Spleen (tissue), 7 donors: ENCODE measurements at regions not wholly inside any gene's neighbourhood (a gene's known extent, or its start where the extent isn't known, plus 50 kb on each side); places are given as distances from the start of the nearest gene placed in this dataset.

Experiments
- CTCF ChIP-seq, 11 experiments: fragments of 200-600 bp in 7 of 11; fragments of 450-650 bp in 4 of 11; sonication (generic) in 4 of 11; IDR thresholded peaks in 8 of 11; conservative IDR thresholded peaks in 3 of 11; 1 replicate in 7 of 11; 2 replicates in 4 of 11; pipeline versions ENCODE4 v1.4.0 to v1.8.0; 2016 to 2021; ENCODE audit warnings: antibody characterized with exemption in 11 of 11, inconsistent platforms in 4 of 11, mild to moderate bottlenecking in 1 of 11
- POLR2A ChIP-seq, 3 donors: fragments of 450-650 bp; IDR thresholded peaks; one replicate each; pipeline ENCODE4 v1.5.1; 2017; ENCODE audit warnings: antibody characterized with exemption in 3 of 3, mild to moderate bottlenecking in 1 of 3
- donor health status: DM: no; HTN: no; CAD: no; lungs with moderate emphysema.
- donor health status: DM: no; HTN: no; CAD: no.
- donor health status: DM: no; HTN: no; CAD: no.

DNA sequence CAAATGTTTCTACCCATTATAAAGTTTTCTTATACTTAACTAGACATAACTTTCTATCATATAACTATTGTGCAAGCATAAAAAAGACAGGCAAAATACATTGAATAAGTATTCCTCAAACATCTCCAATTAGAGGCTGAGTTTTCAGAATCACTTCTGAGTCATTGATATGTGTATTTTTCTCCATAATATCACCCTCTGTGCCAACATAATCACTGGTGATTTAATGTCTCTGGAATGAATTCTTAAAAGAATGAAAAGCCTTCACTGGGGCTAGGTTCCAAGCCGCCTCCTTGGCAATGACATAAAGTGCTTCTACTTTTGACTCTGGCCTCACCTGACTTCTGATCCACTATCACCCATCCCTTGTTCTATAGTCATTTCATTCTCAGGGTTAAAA lies 197.0 kb upstream of the E2F8 start:
- no peak for TF ChIP-seq CTCF (IDR thresholded peaks at IDR 0.05 in 8 of 11, conservative IDR thresholded peaks at IDR 0.05 in 3 of 11)
- no peak for TF ChIP-seq POLR2A (IDR thresholded peaks at IDR 0.05)
